ENCODE measurements at regions not wholly inside any gene's neighbourhood (a gene's known extent, or its start where the extent isn't known, plus 50 kb on each side); places are given as distances from the start of the nearest gene placed in this dataset.

DNA sequence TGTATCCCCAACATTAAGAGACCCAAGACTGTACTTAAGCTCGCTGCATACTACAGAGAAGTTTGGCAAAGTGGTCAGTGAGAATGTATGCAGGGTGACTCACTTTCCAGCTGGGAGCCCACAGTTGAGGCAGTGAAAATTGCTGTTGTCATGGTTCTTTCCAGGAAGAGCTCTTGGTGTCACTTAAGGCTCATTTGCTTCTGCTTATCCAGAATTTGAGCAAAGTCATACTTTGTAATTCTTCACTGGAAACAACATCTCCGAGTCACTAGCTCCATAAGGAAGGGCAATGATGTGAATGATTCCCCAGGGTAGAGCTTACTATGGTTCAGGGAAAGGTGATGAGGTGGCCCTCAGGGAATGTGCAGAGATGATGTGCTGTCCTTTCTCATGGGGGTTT lies 65.4 kb upstream of the FBXL4 start:
- no peaks in the 10 kb centered on the region; a peak in 1 of 7 replicates for H3K36me3 Mint-ChIP-seq (ENCODE audit: insufficient read depth in 1 of 3, low read depth in 3 of 3)

More for the DNA sequence above, 65.4 kb upstream of the FBXL4 start:
- H3K4me1 ChIP-seq (ENCODE audit: insufficient read depth, low read length) = no peaks in the 10 kb centered on the region
- Mint-ChIP-seq H3K27ac (no peak overlapping the region), H3K4me3 (no peak overlapping the region), H3K4me1 (no peaks in the 10 kb centered on the region), H3K9me3 (no peaks in the 10 kb centered on the region), H3K27me3 (ENCODE audit: low read depth) (no peaks in the 10 kb centered on the region; the same call in 1 of the 2 replicates)
- no CpG with 5 or more reads among the region's 2 CpGs for WGBS (ENCODE audit: extremely low coverage, insufficient read length, low lambda C conversion rate)
- no peak overlapping the region for H3T11ph ChIP-seq (ENCODE audit: low read length)
- no peak overlapping the region for H3K18ac ChIP-seq (ENCODE audit: insufficient read length, low read depth, low read length)
- H4K20me1 ChIP-seq (ENCODE audit: control insufficient read depth, insufficient read depth, insufficient read length) = no peaks in the 10 kb centered on the region
- no peak overlapping the region for H3K27ac ChIP-seq (ENCODE audit: insufficient read length, low read depth, low read length)
- H2BK20ac ChIP-seq (ENCODE audit: low read depth, low read length, poor library complexity, severe bottlenecking) = no peak overlapping the region
- H3K4me2 ChIP-seq (ENCODE audit: insufficient read depth, insufficient read length, low read length) = no peak overlapping the region
- H3K79me2 ChIP-seq (ENCODE audit: insufficient read depth, low read length) = no peaks in the 10 kb centered on the region
- H4K8ac ChIP-seq (replicated peaks; ENCODE audit: insufficient read length, low read depth, low read length) = no peak overlapping the region
- no peak overlapping the region for H2BK15ac ChIP-seq (ENCODE audit: low read depth, low read length)
- H3K9ac ChIP-seq (ENCODE audit: extremely low read depth, insufficient read length, low read length) = no peak overlapping the region
- no peak overlapping the region for H2BK12ac ChIP-seq (ENCODE audit: insufficient read length, low read depth, low read length)
- no peak overlapping the region for H2AFZ ChIP-seq (ENCODE audit: low read length)
- no peak overlapping the region for H4K5ac ChIP-seq (ENCODE audit: insufficient read length, low read depth, low read length)
- H2BK5ac ChIP-seq (ENCODE audit: insufficient read length, low read length) = no peak overlapping the region
- no peak overlapping the region for H3K56ac ChIP-seq (ENCODE audit: insufficient read length, low read depth, low read length)
- TF ChIP-seq, protein P1, sequence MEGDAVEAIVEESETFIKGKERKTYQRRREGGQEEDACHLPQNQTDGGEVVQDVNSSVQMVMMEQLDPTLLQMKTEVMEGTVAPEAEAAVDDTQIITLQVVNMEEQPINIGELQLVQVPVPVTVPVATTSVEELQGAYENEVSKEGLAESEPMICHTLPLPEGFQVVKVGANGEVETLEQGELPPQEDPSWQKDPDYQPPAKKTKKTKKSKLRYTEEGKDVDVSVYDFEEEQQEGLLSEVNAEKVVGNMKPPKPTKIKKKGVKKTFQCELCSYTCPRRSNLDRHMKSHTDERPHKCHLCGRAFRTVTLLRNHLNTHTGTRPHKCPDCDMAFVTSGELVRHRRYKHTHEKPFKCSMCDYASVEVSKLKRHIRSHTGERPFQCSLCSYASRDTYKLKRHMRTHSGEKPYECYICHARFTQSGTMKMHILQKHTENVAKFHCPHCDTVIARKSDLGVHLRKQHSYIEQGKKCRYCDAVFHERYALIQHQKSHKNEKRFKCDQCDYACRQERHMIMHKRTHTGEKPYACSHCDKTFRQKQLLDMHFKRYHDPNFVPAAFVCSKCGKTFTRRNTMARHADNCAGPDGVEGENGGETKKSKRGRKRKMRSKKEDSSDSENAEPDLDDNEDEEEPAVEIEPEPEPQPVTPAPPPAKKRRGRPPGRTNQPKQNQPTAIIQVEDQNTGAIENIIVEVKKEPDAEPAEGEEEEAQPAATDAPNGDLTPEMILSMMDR (conservative IDR thresholded peaks at IDR 0.05) = no peak
- no peaks in the 10 kb centered on the region for H3K23me2 ChIP-seq (ENCODE audit: insufficient read length, low read depth, low read length, poor library complexity, severe bottlenecking)
- no peak overlapping the region for H4K91ac ChIP-seq (ENCODE audit: insufficient read length, low read depth, low read length)
- no peak overlapping the region for H3K14ac ChIP-seq (ENCODE audit: insufficient read depth, low read length)
- no peaks in the 10 kb centered on the region for H3K27me3 ChIP-seq (ENCODE audit: insufficient read depth, low read length)
- no peaks in the 10 kb centered on the region for H3K9me3 ChIP-seq (ENCODE audit: control insufficient read depth, low read depth, low read length)
- H2BK120ac ChIP-seq (ENCODE audit: low read depth, low read length, poor library complexity, severe bottlenecking) = no peak overlapping the region
- no peaks in the 10 kb centered on the region for H3K79me1 ChIP-seq (ENCODE audit: insufficient read depth, low read depth, low read length, poor library complexity, severe bottlenecking)
- H3K4ac ChIP-seq (ENCODE audit: low read depth, low read length) = no peak overlapping the region
- H3K23ac ChIP-seq (ENCODE audit: insufficient read length, low read depth, low read length) = no peak overlapping the region
- H2AK5ac ChIP-seq (ENCODE audit: insufficient read length, low read length) = no peak overlapping the region
- DNase-seq = no peak
